Breast epithelium (tissue), 4 donors: ENCODE measurements at regions not wholly inside any gene's neighbourhood (a gene's known extent, or its start where the extent isn't known, plus 50 kb on each side); places are given as distances from the start of the nearest gene placed in this dataset.

ENCODE experiments used
- DNase-seq, 2 donors: peaks; one replicate each; pipeline ENCODE4 v3.0.0-alpha.2; 2019; ENCODE audit warnings: low spot score in 2 of 2
- H3K27ac ChIP-seq, 2 donors: fragments of 200-600 bp; sonication (generic) in 1 of 2; one replicate each; pipeline ENCODE4 v1.5.1; 2016 to 2019; ENCODE audit warnings: mild to moderate bottlenecking in 1 of 2
- H3K27me3 ChIP-seq, 2 donors: fragments of 200-600 bp; sonication (generic) in 1 of 2; one replicate each; pipeline versions ENCODE4 v1.5.1 to v1.6.0; 2017 to 2019; ENCODE audit warnings: control low read depth in 1 of 2, mild to moderate bottlenecking in 1 of 2
- H3K36me3 ChIP-seq: fragments of 200-600 bp; one replicate; pipeline ENCODE4 v1.5.1; 2019
- H3K4me1 ChIP-seq, 2 donors: fragments of 200-600 bp; sonication (generic); one replicate each; pipeline ENCODE4 v1.5.1; 2016 to 2019; ENCODE audit warnings: control low read depth in 1 of 2
- H3K4me3 ChIP-seq, 3 donors: fragments of 200-600 bp; sonication (generic); 1 replicate in 2 of 3; 2 replicates in 1 of 3; pipeline ENCODE4 v1.5.1; 2016 to 2019; ENCODE audit warnings: mild to moderate bottlenecking in 3 of 3, moderate library complexity in 2 of 3
- H3K9me3 ChIP-seq, 2 donors: fragments of 200-600 bp; sonication (generic) in 1 of 2; one replicate each; pipeline ENCODE4 v1.5.1; 2016 to 2019; ENCODE audit warnings: control low read depth in 1 of 2
- POLR2A ChIP-seq: fragments of 450-650 bp; IDR thresholded peaks from one replicate; pipeline ENCODE4 v1.6.1; 2016; ENCODE audit warnings: antibody characterized with exemption, mild to moderate bottlenecking, moderate library complexity
- POLR2AphosphoS5 ChIP-seq, 3 donors: sonication (generic); formaldehyde crosslinking; IDR thresholded peaks; one replicate each; pipeline ENCODE4 v1.6.1; 2017; ENCODE audit warnings: antibody characterized with exemption in 3 of 3
- intact Hi-C: fragments of 100-400 bp; cut with DNase I; formaldehyde crosslinking; loops from one replicate; pipeline ENCODE4 v1.15.1; 2023; ENCODE audit warnings: low total_unique reads
- TF ChIP-seq, protein P1 (sequence below), 3 donors: fragments of 450-650 bp; IDR thresholded peaks; one replicate each; pipeline ENCODE4 v1.5.1; 2016 to 2017; ENCODE audit warnings: antibody characterized with exemption in 3 of 3, mild to moderate bottlenecking in 3 of 3, moderate library complexity in 3 of 3

DNA sequence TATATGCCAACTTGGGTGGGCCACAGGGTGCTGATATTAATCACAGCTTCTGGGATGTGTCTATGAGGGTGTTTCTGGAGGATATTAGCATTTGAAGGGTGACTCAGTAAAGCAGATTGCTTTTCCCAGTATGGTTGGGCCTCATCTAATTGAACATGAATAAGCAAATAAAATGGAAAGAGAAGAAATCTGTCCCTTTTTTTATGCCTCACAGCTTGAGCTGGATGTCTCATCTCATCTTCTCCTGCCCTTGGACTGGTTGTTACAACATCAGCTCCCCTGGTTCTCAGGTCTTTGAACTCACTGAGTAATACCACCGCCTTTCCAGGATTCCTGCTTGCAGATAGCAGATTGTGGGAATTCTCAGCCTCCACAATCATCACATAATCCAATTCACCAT, 1149.2 kb downstream of the PCDH18 start:
- Histone ChIP-seq H3K9me3 (no peaks in the 10 kb centered on the region), H3K36me3 (no peaks in the 10 kb centered on the region), H3K27ac (no peak overlapping the region), H3K27me3 (no peaks in the 10 kb centered on the region), H3K4me1 (no peaks in the 10 kb centered on the region), H3K4me3 (no peak overlapping the region)
- intact Hi-C loops: no loop called here
- TF ChIP-seq POLR2A: no peak
- DNase-seq: no peak

DNA sequence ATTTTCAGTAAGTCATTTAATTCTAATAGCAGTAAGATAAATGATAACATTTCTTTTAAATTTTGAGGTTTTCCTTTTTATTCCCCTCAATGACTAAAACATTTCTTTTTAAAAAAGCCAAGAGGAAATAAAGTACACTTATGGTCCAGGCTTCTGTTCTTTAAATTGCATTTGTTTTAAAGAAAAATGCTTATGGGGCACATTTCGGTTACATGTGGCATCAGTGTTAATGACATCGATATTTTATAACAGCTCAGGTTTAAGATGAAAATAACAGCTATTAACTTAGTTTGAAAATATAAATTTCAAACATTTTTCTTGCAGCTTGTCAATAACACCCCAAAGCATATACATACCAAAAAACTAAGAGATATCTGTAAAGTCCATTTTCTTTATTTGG, 1161.1 kb downstream of the PCDH18 start:
- TF ChIP-seq POLR2A: no peak
- no peak for TF ChIP-seq POLR2AphosphoS5 (IDR thresholded peaks at IDR 0.05)
- TF ChIP-seq, protein P1, sequence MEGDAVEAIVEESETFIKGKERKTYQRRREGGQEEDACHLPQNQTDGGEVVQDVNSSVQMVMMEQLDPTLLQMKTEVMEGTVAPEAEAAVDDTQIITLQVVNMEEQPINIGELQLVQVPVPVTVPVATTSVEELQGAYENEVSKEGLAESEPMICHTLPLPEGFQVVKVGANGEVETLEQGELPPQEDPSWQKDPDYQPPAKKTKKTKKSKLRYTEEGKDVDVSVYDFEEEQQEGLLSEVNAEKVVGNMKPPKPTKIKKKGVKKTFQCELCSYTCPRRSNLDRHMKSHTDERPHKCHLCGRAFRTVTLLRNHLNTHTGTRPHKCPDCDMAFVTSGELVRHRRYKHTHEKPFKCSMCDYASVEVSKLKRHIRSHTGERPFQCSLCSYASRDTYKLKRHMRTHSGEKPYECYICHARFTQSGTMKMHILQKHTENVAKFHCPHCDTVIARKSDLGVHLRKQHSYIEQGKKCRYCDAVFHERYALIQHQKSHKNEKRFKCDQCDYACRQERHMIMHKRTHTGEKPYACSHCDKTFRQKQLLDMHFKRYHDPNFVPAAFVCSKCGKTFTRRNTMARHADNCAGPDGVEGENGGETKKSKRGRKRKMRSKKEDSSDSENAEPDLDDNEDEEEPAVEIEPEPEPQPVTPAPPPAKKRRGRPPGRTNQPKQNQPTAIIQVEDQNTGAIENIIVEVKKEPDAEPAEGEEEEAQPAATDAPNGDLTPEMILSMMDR (IDR thresholded peaks at IDR 0.05): no peak
- intact Hi-C loops: no loop called here
- H3K27me3 ChIP-seq: no peaks in the 10 kb centered on the region
- no peak for DNase-seq
- no peak overlapping the region for H3K27ac ChIP-seq
- H3K9me3 ChIP-seq: no peaks in the 10 kb centered on the region
- H3K36me3 ChIP-seq: no peaks in the 10 kb centered on the region
- no peak overlapping the region for H3K4me3 ChIP-seq
- no peaks in the 10 kb centered on the region for H3K4me1 ChIP-seq

DNA sequence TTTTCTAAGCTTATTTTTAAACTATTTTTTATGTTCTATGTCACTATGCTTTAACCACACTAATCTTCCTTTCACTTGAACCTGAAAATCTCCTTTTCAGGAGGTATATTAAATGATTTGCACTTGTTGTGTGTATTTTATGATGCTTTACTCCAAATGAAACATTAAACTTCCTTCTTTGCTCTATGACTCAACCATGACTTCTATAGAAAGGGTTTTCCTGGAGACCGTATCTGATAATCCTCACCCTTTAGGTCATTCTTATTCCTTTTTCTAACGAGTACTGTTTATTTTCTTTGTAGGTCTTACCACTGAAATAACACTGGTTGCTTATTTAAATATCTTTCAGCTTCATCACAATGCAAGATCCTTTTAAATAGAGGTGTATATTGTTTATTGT, 1163.2 kb downstream of the PCDH18 start:
- no peaks in the 10 kb centered on the region for H3K4me1 ChIP-seq
- H3K9me3 ChIP-seq: no peaks in the 10 kb centered on the region
- no peaks in the 10 kb centered on the region for H3K36me3 ChIP-seq
- no peak overlapping the region for H3K4me3 ChIP-seq
- intact Hi-C loops: no loop called here
- DNase-seq: no peak
- no peak overlapping the region for H3K27ac ChIP-seq
- TF ChIP-seq POLR2A (no peak), POLR2AphosphoS5 (IDR thresholded peaks at IDR 0.05) (no peak)
- TF ChIP-seq, protein P1 (IDR thresholded peaks at IDR 0.05): no peak
- no peaks in the 10 kb centered on the region for H3K27me3 ChIP-seq

DNA sequence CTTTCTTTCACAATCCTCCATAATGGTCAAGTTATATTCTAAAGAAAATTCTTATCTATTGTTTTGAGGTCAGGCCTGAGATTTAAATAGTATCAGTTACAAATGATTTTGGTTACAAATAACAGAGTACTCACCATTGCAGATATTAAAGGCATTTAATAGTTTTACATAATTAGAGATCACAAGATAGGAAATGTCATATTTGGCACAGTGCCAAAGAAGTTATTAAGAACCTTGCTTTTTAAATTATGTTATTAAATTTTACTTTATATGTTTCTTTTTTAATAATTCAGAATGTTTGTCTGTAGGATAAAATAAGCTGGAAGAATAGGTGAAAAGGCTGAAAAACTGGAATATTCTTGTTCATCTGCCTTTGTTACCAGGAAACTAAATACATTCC, 1174.7 kb downstream of the PCDH18 start:
- Histone ChIP-seq H3K36me3 (no peaks in the 10 kb centered on the region), H3K9me3 (no peaks in the 10 kb centered on the region), H3K4me3 (no peak overlapping the region), H3K27ac (no peak overlapping the region), H3K4me1 (no peaks in the 10 kb centered on the region), H3K27me3 (no peaks in the 10 kb centered on the region)
- intact Hi-C loops: no loop called here
- no peak for DNase-seq
- TF ChIP-seq POLR2A: no peak
- TF ChIP-seq, protein P1 (IDR thresholded peaks at IDR 0.05): no peak
- no peak for TF ChIP-seq POLR2AphosphoS5 (IDR thresholded peaks at IDR 0.05)

DNA sequence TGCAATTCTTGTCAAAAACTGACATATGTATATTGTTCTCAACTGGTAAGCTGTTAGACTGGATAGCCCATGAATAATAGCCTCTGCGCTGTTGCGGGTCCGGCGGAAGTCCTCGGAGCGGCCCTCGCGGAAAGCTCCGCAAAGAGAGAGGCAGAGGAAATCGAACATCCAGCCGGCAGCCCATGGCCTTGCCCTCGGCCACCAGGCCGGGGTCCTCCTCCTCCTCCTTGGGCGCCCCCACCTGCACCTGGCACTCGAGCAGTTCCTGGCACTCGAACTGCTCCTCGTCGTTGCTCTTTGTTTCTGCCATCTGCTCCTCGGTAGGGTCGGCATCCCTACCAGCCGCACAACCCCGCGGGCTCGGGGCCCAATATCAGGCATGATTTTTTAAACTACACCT, 1176.3 kb downstream of the PCDH18 start:
- TF ChIP-seq, protein P1 (IDR thresholded peaks at IDR 0.05): no peak
- TF ChIP-seq POLR2A: no peak
- no peak for TF ChIP-seq POLR2AphosphoS5 (IDR thresholded peaks at IDR 0.05)
- DNase-seq: no peak
- H3K27ac ChIP-seq: no peak overlapping the region

DNA sequence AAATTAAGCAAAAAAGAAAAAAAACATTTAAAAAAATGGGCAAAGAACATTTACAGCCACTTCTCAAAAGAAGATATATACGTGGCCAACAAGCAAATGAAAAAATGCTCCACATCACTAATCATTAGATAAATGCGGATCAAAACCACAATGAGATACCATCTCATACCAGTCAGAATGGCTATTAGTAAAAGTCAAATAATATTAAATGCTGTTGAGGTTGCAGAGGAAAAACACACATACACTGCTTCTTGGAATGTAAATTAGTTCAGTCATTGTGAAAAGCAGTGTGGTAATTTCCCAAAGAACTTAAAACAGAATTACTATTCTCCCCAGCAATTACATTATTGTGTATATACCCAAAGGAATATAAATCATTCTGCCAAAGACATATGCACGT, 1189.0 kb downstream of the PCDH18 start:
- Histone ChIP-seq H3K4me1 (no peaks in the 10 kb centered on the region), H3K27me3 (no peaks in the 10 kb centered on the region), H3K4me3 (no peak overlapping the region), H3K9me3 (no peaks in the 10 kb centered on the region), H3K27ac (no peak overlapping the region), H3K36me3 (no peaks in the 10 kb centered on the region)
- no peak for DNase-seq
- TF ChIP-seq POLR2AphosphoS5 (IDR thresholded peaks at IDR 0.05): no peak
- TF ChIP-seq POLR2A: no peak
- TF ChIP-seq, protein P1 (IDR thresholded peaks at IDR 0.05): no peak
- intact Hi-C loops: no loop called here

More for the DNA sequence above, 1176.3 kb downstream of the PCDH18 start:
- no peaks in the 10 kb centered on the region for H3K9me3 ChIP-seq
- H3K36me3 ChIP-seq: no peaks in the 10 kb centered on the region
- no peak overlapping the region for H3K4me3 ChIP-seq
- no peaks in the 10 kb centered on the region for H3K4me1 ChIP-seq
- no peaks in the 10 kb centered on the region for H3K27me3 ChIP-seq
- intact Hi-C loops: no loop called here
